GM18907 (cell line): ENCODE measurements at regions not wholly inside any gene's neighbourhood (a gene's known extent, or its start where the extent isn't known, plus 50 kb on each side); places are given as distances from the start of the nearest gene placed in this dataset.
"Not testable (repeated sequence)": the region's sequence is repeated elsewhere in the genome, so short reads cannot be mapped to it uniquely, and the experiment has no call there.

Source experiments
- ATAC-seq: cut with Tn5 transposase; IDR thresholded peaks from one replicate; pipeline ENCODE4 v1.9.1; 2021; ENCODE audit warnings: mild to moderate bottlenecking, moderate library complexity; ENCODE audit not compliant: unreplicated experiment

DNA sequence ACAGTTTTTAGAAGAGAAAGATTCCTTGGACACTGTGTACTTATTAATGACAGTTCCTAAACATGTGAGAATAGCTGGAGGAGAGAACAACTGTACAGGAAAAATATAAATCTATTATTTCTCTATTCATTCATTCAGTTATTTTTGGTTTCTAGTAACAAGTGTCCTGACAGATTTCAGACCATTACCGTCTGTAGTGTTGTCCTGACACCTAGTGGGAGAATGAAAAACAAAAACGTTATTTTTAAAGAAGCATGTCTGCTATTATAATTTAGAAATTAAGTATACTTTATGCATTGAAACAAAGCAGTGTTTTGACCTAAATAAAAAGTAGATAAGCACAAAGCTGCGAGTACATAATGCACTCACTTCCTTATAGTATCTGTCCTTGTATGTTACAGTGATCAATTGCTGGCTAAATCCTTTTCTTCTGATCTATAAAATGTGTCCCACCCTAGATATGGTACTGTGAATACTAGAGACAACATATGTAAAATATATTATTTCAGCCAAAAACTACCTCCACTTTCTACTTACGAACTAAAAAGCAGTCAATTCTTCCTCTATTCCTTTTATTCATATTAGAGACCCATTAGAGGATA is 575.6 kb downstream of the ARL4A start:
- peak; percentile 62 for ATAC-seq

DNA sequence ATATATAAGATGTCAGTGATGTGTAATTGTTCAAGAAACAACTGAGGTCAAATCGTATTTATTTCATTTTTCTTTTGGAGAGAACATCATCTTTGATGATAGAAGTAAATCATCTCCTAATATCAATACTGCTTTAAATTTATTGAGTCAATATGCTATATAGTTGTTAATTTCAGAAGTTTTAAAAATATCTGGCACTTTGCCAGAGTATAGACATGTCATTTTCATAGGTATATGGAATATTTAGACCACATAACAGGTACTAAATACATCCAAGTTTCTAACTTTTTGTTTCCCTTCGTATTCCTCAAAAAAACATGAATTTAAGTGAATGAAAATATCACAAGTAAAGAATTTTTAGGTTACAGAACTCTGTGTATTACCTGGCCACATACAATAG is 577.8 kb downstream of the ARL4A start:
- no peak for ATAC-seq

DNA sequence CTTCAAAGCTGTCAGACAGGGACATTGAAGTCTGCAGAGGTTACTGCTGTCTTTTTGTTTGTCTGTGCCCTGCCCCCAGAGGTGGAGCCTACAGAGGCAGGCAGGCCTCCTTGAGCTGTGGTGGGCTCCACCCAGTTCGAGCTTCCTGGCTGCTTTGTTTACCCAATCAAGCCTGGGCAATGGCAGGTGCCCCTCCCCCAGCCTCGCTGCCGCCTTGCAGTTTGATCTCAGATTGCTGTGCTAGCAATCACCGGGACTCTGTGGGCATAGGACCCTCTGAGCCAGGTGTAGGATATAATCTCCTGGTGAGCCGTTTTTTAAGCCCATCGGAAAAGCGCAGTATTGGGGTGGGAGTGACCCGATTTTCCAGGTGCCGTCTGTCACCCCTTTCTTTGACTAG is 586.8 kb downstream of the ARL4A start:
- ATAC-seq = not testable (repeated sequence)

GRCh38 chr7:13276977-13277376 is 589.5 kb downstream of the ARL4A start:
- no peak for ATAC-seq

- ATAC-seq = no peak
Observed at GRCh38 chr7:13278020-13278419, 590.6 kb downstream of the ARL4A start.

- ATAC-seq = no peak
Observed at GRCh38 chr7:13279854-13280435, 592.5 kb downstream of the ARL4A start.

DNA sequence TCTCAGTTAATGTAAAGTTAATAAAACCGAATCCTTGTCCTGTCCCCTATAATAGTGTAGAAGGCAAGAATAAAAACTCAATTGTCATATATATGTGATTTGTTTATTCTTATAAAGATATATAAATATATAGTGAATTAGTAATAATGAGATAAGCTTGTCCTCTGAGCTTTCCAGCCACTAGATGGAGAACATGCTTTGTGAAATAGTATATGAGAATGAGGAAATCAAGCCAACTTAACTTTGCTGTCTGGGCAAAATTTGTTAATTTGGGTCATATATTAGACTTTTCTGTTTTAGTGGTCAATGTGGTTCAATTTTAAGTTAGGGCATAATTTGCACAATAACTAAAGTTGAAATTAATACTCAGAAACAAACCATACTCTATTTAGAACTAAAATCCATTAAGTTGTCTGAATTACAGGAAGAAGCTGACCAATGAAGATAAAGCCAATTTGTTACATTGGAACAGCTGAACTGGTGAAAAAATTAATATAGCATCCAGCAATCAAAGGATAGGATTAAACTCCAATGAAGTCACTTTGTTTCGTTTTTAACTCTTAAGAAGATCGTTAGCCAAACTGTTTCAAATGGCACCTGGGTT is 595.0 kb downstream of the ARL4A start:
- ATAC-seq = no peak

DNA sequence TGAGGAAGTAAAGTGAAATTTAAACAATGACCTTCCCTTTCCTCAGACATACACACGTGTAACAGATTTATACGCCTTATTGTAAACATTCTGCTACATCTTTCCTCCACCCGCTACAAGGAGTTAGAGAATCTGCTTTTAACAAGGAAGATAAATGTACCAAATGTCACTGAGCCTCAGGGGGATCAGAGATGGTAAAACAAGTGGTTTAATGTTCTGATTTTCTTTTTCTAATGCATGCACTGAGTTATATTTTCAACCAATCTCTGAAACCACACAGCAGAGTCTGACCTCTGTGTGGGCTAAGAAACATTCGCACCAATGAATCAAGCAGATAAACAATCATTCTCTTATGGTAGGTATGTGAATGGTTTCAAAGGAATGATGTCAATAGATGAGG is 599.5 kb downstream of the ARL4A start:
- no peak for ATAC-seq

DNA sequence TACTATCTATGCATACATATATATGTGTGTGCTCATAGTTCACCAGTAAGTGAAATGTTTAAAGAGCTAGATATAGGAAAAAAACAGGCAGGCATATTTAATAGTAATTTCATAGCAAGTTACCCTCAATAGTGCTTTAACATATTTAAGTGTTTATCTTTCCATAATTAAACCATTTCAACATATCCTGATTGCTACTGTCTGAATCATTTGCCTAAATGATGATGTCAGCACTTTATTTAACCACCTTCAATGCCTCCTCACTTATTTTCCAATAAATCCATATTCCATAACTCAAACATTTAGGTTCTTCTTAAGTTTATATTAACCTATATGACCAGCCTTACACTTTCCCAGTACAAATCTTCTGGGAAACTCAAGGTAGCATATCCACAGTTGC is 601.1 kb downstream of the ARL4A start:
- ATAC-seq = no peak

DNA sequence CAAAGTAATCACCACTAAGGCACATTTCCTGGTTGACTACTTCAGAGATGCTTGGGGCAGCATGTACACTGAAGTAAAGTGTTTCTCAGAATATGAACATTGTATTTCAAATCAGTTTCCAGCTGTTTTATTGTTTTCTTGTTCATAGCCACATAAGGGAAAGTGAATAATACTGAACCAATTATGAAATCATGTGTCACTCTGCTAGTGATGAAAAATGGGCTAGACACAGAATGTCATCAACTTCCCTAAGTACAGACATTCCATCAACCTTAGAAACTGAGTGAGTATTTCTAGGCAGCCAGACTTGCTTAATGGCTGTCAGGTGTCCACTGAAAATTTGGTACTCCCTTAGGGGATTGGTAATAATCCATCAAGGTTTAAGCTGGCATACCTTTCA is 603.5 kb downstream of the ARL4A start:
- no peak for ATAC-seq

DNA sequence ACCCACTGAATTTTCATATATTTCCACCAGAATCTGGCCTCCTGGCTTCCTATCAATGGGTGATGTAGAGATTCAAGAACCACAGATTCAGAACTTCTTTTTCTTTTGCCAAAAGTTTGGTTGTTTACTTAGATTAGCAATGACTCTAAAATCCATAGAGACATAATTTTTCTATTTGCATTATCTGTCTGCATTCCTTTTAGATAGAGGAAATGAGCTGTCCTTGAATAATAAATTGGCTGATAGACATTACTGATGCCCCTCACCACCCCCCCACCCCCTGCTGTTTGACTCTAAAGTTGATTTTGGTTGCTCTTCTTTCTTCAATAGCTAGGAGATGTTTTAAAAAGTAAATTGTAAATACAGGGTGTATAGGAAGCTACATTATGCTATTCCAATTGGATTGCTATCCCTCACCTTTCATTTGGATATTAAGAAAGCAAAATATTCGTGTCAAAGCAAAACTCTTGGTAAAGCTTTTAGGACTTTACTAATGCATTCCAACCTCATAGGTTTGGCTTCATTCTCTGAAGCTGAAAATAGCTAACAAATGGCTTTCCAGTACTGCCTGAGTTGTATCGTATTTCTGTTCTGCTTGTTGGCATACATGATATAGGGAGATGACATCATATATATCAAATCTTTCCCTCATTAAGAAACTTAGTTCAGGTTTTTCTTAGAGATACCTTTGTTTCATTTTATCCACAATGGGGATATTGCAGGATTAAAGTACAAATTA is 606.0 kb downstream of the ARL4A start:
- ATAC-seq = no peak

DNA sequence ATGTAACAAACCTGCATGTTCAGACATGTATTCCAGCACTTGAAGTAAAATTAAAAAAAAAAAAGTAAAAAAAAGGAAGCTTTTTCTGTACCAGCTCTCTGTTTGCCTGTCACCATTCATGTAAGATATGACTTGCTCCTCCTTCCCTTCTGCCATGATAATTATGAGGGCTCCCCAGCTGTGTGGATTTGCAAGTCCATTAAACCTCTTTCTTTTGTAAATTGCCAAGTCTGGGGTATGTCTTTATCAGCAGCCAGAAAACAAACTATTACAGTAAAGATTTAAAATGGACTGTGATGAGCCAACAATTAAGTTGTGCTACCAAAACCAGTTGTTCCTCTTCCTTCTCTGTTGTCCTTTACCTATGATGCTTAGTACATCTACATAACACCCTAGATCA is 619.6 kb downstream of the ARL4A start:
- no peak for ATAC-seq

DNA sequence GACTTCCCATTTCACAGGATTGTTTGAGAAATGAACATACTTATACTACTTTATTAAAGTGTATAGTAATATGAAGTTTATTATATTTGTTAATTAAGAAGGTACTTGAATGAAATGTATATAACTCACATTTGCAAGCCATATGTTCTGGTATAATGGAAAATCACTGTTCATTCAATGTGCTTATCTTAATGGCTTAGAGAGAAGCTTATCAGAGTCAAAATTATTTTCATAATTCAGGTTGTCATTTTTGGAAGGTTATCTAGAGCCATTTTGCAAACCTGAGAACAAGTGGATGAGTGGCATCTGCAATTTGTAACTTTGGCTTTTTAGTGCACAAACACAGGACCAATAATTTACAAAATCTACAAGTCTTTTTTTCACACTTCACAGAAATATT is 621.0 kb downstream of the ARL4A start:
- ATAC-seq = no peak

DNA sequence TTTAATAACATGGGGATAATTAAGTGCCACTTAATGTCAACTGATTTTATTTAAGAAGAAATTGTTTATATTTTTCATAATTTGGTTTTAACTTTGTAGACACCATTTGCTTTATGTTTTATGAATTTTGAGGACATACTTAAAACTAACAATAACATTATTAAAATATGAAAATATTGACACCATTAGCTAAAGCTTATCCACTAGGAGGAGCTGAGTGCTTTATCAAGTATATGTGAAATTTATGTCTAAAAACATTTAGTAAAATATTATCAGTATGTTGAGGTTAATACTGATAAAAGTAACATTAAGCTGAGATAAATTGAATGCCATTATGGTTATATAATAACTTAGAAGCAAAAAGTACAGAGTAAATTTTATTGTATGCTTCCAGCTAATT is 622.1 kb downstream of the ARL4A start:
- ATAC-seq = no peak

DNA sequence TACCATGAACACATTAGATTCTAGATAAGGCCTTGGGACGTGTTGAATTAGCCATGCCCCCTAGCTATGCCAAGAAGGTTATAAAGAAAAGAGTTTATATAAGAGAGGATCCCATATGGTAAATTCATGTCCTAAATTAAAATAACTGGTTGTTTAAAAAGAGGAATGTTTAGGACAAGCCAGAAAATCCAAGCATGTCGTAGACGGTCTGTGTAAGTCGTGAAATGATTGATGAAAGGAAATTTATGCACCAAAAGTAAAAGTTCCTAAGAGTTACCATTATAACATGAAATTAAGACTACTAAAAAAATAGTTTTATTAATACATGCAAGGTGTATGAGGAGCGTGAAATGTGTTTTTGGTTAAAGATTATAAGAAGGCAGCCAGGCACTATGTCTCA is 624.9 kb downstream of the ARL4A start:
- ATAC-seq = no peak

DNA sequence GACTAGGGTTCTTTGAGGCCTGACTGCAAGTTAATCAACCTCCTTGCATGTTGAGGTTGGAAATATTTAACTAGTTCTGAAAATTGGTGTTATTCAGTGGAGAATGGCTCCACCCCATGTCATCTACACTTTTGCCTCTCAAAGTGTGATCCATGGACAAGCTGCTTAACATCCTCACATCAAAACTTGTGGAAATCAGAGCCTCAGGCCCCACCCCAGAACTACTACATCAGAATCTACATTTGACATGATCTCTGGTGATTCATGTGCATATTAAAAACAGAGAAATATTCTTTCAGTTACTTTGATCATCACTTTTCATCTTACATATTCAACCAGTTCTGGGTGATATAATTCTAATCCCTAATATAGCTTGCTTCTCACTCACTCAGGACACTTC is 632.9 kb downstream of the ARL4A start:
- no peak for ATAC-seq

DNA sequence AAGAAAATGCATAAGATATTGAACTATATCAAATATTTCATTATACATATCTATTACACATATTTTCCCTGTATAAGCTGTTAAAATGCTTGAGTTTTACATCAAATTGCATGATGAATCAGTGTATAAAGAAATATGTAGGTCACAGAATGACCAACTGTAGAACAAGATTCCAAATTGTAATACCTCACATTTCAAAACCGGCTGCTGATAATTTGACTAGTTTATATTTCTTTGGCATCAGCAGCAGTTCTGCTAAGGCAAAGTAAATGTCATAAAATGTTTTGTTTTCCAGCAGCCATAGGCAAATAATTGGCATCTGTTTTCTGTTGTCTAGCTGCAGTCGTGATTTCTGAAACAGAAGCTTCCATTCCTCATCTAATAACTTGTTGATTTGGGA is 633.9 kb downstream of the ARL4A start:
- no peak for ATAC-seq

GRCh38 chr7:13322126-13322525 is 634.7 kb downstream of the ARL4A start:
- no peak for ATAC-seq

DNA sequence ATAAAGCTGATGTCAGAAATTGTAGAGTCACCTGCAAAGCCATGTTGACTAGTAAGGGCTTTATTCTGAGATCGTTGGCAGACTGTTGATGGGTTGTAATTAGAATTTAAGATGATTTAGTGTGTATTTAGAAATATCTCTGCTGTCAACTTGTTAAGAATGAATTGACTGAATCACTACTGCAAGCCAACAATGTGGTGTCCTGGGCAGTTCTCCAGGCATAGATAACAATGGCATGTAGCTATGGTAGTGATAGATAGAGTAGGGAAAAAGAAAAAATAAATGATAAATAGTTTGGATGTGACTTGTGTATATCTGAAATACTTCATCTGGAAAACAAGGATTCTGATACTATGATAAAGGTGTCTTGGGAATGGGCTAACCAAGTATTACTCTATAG is 640.2 kb downstream of the ARL4A start:
- no peak for ATAC-seq

- no peak for ATAC-seq
Observed at GRCh38 chr7:13333371-13333770, 645.9 kb downstream of the ARL4A start.

DNA sequence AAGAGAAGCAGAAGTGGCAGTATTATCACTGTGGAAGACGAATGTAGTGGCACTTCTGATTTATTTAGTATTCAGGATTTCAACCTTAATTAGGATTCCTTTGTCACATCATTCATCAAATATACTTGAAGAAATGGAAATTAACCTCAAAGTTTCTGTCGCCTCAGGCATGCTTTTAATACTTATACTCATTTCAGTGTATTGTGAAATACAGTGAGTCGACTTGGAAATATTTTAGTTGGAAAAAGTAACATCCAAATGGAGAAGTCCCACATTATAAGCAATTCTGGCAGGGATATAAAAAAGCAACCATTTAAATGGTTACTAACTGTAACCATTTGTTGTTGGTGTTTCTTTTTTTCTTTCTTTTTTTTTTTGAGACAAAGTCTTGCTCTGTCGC is 648.8 kb downstream of the ARL4A start:
- no peak for ATAC-seq

DNA sequence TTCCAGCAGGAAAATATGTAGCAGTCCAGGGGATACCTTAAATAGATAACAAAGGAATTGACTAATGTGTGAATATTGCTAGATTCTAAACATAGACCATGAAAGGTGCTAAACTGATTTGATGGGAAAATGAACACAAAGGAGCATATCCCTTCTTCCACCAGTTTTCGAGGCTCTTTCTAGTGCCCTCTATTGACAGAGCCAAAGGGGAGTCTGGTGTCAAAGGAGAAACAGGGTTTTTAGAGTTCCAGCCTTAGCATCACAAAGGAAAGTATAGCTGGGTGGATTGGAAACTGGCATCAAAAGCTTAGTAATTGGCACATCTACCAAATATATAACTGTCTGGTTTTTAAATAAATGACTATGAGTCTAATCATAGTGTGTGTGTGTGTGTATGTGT is 636.8 kb downstream of the ETV1 start:
- no peak for ATAC-seq
